Skeletal muscle satellite cell (primary cell): ENCODE measurements at regions not wholly inside any gene's neighbourhood (a gene's known extent, or its start where the extent isn't known, plus 50 kb on each side); places are given as distances from the start of the nearest gene placed in this dataset.
"Not testable (repeated sequence)": the region's sequence is repeated elsewhere in the genome, so short reads cannot be mapped to it uniquely, and the experiment has no call there.

ENCODE experiments used
- H3K27me3 ChIP-seq: 2 replicates; pipeline ENCODE4 v1.7.0; 2013; ENCODE audit warnings: low read length; ENCODE audit not compliant: control insufficient read depth, insufficient read depth
- H3K36me3 ChIP-seq: 2 replicates; pipeline ENCODE4 v1.7.0; 2013; ENCODE audit warnings: mild to moderate bottlenecking, control low read depth, low read length; ENCODE audit not compliant: insufficient read depth
- H3K4me1 ChIP-seq: 2 replicates; pipeline ENCODE4 v1.7.0; 2013; ENCODE audit warnings: low read length; ENCODE audit not compliant: control insufficient read depth, insufficient read depth
- H3K4me2 ChIP-seq: 2 replicates; pipeline ENCODE4 v1.7.0; 2013; ENCODE audit warnings: mild to moderate bottlenecking, low read length
- H3K4me3 ChIP-seq: 2 replicates; pipeline ENCODE4 v1.7.0; 2013; ENCODE audit warnings: low read length
- H3K9ac ChIP-seq: 2 replicates; pipeline ENCODE4 v1.7.0; 2013; ENCODE audit warnings: mild to moderate bottlenecking, low read depth, low read length, moderate library complexity
- H3K9me3 ChIP-seq: replicated peaks from 2 replicates; pipeline ENCODE4 v1.7.0; 2013; ENCODE audit warnings: mild to moderate bottlenecking, control low read depth, low read length

- H3K4me2 ChIP-seq: no peak overlapping the region
- H3K4me1 ChIP-seq: no peaks in the 10 kb centered on the region
- no peak overlapping the region for H3K4me3 ChIP-seq
- H3K27me3 ChIP-seq: no peaks in the 10 kb centered on the region
- H3K9me3 ChIP-seq: no peaks in the 10 kb centered on the region
- H3K36me3 ChIP-seq: no peaks in the 10 kb centered on the region
- H3K9ac ChIP-seq: no peak overlapping the region
Measured at GRCh38 chr9:90485028-90485427, 157.6 kb downstream of the DIRAS2 start.

GRCh38 chr9:90489066-90489465, 153.6 kb downstream of the DIRAS2 start:
- no peak overlapping the region for H3K4me3 ChIP-seq
- H3K36me3 ChIP-seq: no peaks in the 10 kb centered on the region
- H3K9me3 ChIP-seq: no peaks in the 10 kb centered on the region
- no peaks in the 10 kb centered on the region for H3K27me3 ChIP-seq
- H3K9ac ChIP-seq: no peak overlapping the region
- H3K4me1 ChIP-seq: no peaks in the 10 kb centered on the region
- no peak overlapping the region for H3K4me2 ChIP-seq

GRCh38 chr9:90499761-90500160, 142.9 kb downstream of the DIRAS2 start:
- Histone ChIP-seq H3K9me3 (no peaks in the 10 kb centered on the region), H3K4me3 (no peak overlapping the region), H3K4me2 (no peak overlapping the region), H3K27me3 (no peaks in the 10 kb centered on the region), H3K36me3 (no peaks in the 10 kb centered on the region), H3K4me1 (no peaks in the 10 kb centered on the region), H3K9ac (no peak overlapping the region)

- Histone ChIP-seq H3K9ac (no peak overlapping the region), H3K27me3 (no peaks in the 10 kb centered on the region), H3K4me3 (no peak overlapping the region), H3K36me3 (no peaks in the 10 kb centered on the region), H3K9me3 (no peaks in the 10 kb centered on the region), H3K4me2 (no peak overlapping the region), H3K4me1 (no peaks in the 10 kb centered on the region)
Measured at GRCh38 chr9:90502134-90502533, 140.5 kb downstream of the DIRAS2 start.

- Histone ChIP-seq H3K36me3 (no peaks in the 10 kb centered on the region), H3K9ac (no peak overlapping the region), H3K4me3 (no peak overlapping the region), H3K9me3 (no peaks in the 10 kb centered on the region), H3K4me1 (no peaks in the 10 kb centered on the region), H3K4me2 (no peak overlapping the region), H3K27me3 (no peaks in the 10 kb centered on the region)
Measured at GRCh38 chr9:90504486-90504885, 138.1 kb downstream of the DIRAS2 start.

- H3K4me2 ChIP-seq: no peak overlapping the region
- no peaks in the 10 kb centered on the region for H3K4me1 ChIP-seq
- H3K27me3 ChIP-seq: no peaks in the 10 kb centered on the region
- no peak overlapping the region for H3K4me3 ChIP-seq
- H3K9me3 ChIP-seq: no peaks in the 10 kb centered on the region
- H3K9ac ChIP-seq: no peak overlapping the region
- no peaks in the 10 kb centered on the region for H3K36me3 ChIP-seq
Measured at GRCh38 chr9:90505695-90506094, 136.9 kb downstream of the DIRAS2 start.

GRCh38 chr9:90506402-90506801, 136.2 kb downstream of the DIRAS2 start:
- H3K36me3 ChIP-seq, H3K4me2 ChIP-seq, H3K9me3 ChIP-seq, H3K4me3 ChIP-seq, H3K9ac ChIP-seq, H3K27me3 ChIP-seq, H3K4me1 ChIP-seq: not testable (repeated sequence)

GRCh38 chr9:90507621-90508020, 135.0 kb downstream of the DIRAS2 start:
- Histone ChIP-seq H3K4me3 (no peak overlapping the region), H3K36me3 (no peaks in the 10 kb centered on the region), H3K4me2 (no peak overlapping the region), H3K9ac (no peak overlapping the region), H3K27me3 (no peaks in the 10 kb centered on the region), H3K9me3 (no peaks in the 10 kb centered on the region), H3K4me1 (no peaks in the 10 kb centered on the region)

GRCh38 chr9:90508940-90509339, 133.7 kb downstream of the DIRAS2 start:
- no peaks in the 10 kb centered on the region for H3K4me1 ChIP-seq
- H3K9me3 ChIP-seq: no peaks in the 10 kb centered on the region
- no peak overlapping the region for H3K4me2 ChIP-seq
- no peaks in the 10 kb centered on the region for H3K27me3 ChIP-seq
- H3K4me3 ChIP-seq: no peak overlapping the region
- H3K9ac ChIP-seq: no peak overlapping the region
- no peaks in the 10 kb centered on the region for H3K36me3 ChIP-seq

- no peaks in the 10 kb centered on the region for H3K36me3 ChIP-seq
- H3K4me1 ChIP-seq: no peaks in the 10 kb centered on the region
- no peaks in the 10 kb centered on the region for H3K27me3 ChIP-seq
- H3K9ac ChIP-seq: no peak overlapping the region
- no peak overlapping the region for H3K4me3 ChIP-seq
- H3K4me2 ChIP-seq: no peak overlapping the region
- H3K9me3 ChIP-seq: no peaks in the 10 kb centered on the region
Measured at GRCh38 chr9:90511711-90512110, 130.9 kb downstream of the DIRAS2 start.

GRCh38 chr9:90514877-90515276, 127.7 kb downstream of the DIRAS2 start:
- no peak overlapping the region for H3K4me2 ChIP-seq
- H3K9ac ChIP-seq: no peak overlapping the region
- H3K4me3 ChIP-seq: no peak overlapping the region
- H3K4me1 ChIP-seq: no peaks in the 10 kb centered on the region
- H3K36me3 ChIP-seq: no peaks in the 10 kb centered on the region
- H3K27me3 ChIP-seq: no peaks in the 10 kb centered on the region
- H3K9me3 ChIP-seq: no peaks in the 10 kb centered on the region

GRCh38 chr9:90515510-90515909, 127.1 kb downstream of the DIRAS2 start:
- H3K4me3 ChIP-seq: no peak overlapping the region
- H3K36me3 ChIP-seq: no peaks in the 10 kb centered on the region
- H3K4me1 ChIP-seq: no peaks in the 10 kb centered on the region
- H3K27me3 ChIP-seq: no peaks in the 10 kb centered on the region
- no peaks in the 10 kb centered on the region for H3K9me3 ChIP-seq
- H3K4me2 ChIP-seq: no peak overlapping the region
- H3K9ac ChIP-seq: no peak overlapping the region
